HG02759 (cell line): ENCODE measurements at regions not wholly inside any gene's neighbourhood (a gene's known extent, or its start where the extent isn't known, plus 50 kb on each side); places are given as distances from the start of the nearest gene placed in this dataset.

Experiments
- ATAC-seq: cut with Tn5 transposase; IDR thresholded peaks from one replicate; pipeline ENCODE4 v1.9.1; 2021; ENCODE audit warnings: mild to moderate bottlenecking, moderate library complexity; ENCODE audit not compliant: unreplicated experiment

DNA sequence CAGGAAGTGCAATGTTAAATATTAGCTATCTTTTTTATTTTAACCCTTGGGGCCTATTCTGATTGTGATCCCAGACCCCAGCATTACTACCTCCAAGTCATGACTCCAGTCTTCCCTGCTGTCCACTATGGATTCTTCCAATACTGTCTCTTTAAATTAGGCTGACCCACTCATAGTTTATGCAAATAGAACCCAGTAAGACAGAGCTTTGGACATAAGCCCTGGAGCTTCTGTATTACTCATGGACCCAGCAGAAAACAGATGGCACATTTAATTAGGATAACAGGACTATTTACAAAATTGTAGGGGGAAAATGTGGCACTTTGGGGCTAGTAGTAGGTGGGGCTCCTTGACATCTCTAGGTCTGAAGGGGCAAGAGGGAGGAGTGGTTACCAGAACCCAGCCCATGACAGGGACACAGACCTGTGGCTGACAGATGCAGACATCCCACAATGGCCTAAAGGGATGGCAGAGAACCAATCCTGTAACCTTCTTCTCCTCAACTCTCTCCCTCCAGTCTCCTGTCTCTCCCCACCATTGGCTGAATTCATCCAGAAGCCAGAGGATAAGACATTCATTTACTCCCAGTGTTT lies 233.5 kb downstream of the OMA1 start:
- no peak for ATAC-seq

DNA sequence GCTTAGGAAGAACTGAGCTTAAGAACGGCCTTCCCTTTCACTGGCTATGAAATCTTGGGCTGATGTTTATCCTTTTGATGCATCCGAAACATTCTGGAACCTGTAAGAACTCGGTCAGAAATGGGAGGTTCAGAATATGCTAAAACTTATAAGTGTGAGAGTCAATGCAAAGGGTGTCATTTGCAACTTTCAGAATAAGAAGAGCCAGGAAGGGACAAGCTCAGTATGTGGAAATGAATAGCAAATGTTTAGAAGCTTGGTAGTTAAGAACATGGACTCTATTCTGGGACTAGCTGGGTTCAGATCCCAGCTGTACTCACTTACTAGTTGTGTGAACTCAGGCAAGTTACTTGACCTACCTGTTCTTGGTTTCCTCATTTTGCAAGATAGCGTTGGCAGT lies 234.1 kb downstream of the OMA1 start:
- ATAC-seq, result no peak

DNA sequence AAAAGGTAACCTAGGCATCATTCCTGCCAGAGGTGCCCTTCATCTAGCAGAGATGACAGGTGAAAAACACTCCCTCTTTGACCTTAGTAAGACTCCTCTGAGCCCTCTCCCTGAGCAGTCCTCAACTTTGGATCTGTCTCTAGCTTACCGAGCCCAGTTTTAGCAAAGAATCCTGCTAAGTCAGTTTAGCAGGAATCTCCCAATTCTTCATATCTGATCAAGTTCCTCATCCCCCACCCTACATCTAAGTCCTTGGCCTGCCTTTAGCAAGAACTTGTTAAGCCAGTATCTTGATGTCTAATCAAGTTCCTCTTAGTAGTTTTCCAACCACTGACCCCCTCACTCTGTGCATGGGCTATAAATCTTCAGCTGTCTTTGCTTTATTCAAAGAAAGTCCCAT lies 235.6 kb downstream of the OMA1 start:
- no peak for ATAC-seq

DNA sequence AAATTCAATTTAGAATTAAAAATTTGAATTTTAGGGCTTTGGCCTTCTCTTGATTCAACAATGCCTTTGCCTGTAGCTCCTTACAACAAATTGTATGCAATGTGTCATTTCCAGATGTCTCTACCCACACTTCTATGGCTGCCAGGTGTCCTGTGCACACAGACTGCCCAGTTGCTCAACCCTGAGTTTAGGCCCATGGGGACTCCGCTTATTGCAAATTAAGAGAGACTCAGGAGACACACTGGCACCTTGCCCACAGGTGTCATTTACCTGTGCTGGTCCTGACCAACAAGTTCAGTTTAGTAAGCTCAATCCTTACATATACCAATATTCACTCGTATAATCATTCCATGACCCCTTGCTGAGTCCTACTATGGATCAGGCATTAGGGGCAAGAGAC lies 236.1 kb downstream of the OMA1 start:
- ATAC-seq, result no peak

DNA sequence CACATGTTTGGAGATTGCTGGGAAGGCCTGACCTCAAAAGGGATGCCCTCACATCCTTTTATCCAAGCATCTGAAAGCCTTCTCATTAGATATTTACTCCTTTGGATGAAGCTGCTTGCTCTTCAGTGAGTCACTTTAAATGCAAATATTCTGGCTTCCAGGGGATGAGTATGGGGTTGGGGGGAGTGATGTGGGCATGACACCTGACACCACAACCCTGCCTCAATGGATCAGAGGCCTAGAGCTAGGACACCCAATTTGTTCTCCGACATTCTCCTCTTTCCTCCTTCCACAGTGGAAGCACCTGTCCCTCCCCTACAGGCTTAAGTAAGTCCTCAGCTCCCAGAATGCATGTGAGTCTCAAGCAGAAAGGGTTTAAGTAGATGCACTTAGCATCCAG lies 238.3 kb downstream of the OMA1 start:
- ATAC-seq, result no peak

DNA sequence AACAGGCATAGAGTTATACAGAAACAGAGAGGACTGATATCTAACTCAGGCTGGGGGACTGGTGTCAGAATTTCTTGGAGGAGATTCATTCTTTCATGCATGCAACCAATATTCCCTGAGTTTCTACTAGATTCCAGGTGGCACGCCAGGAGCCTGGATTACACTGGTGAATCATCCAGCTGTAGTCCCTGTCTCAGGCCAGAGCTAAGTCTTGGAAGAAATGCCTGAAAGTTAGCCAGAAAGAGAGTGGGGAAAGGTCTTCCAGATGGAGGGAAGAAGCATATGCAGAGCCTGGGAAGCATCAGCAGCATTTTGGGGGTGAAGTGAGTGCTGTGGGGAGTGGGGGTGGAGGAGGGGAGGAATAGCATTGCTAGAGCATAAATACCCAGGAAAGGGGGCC lies 239.1 kb downstream of the OMA1 start:
- no peak for ATAC-seq

DNA sequence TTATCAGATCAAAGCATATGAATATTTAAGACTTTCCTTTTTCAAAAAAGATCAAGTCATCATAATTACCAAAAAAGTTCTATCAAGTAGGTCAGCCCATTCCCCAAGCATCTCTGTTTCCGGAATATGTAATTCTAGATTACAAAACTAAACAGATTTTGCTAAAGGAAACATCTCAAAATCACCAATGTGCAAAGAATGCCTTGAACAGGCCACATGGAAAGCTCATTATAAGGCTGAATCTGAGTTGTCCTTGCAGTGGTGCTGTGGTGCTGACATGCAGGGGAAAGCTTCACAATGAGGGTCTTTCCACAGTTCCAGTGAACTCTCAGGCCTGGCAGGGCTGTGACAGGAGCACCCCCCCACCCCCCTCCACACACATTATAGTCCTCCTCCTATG lies 240.9 kb downstream of the OMA1 start:
- no peak for ATAC-seq

DNA sequence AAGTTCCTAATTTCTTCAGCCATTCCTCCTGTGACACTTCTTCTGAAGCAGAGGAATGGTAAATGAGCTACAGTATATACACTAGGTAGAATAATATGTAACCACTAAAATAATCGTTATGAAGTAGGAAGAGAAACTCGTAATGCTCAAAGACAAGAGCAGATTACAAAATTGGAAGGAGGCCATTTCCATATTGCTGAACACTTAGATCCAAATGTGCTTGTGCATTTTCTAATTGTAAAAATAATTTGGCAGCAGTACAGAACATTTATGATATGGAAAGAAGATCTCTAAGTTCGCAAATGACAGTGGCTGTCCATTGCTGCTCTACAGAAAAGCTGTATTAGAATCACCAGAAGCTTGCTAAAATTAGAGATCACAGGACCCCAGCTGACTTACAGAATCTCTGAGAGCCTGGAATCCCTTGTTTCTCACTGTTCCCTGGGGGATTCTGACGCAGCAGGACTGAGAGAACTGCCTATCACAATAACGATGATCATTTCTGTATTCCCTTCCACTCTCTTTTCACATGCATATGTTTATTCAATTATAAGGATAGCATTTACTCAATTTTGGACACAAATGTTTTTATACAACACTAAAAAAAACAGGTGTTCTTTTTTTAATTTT lies 242.1 kb downstream of the OMA1 start:
- no peak for ATAC-seq

DNA sequence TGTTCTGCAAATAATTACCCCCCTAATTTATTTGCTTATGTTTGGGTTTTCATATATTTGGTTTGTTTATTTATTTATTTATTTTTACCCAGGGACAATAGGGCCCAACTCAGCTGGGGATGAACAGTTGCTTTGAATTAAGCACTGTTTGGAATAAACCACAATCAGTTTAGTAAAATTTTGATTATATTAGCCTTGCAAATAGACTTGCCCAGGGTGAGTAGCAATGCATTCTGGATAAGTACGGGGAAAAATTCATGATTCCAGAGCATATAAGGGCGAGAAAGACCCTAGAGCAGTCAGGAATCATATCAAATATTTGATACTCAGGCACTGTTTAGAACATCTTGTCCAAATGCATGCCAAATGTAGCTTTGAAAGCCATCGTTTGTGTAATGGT lies 242.7 kb downstream of the OMA1 start:
- ATAC-seq, result no peak

DNA sequence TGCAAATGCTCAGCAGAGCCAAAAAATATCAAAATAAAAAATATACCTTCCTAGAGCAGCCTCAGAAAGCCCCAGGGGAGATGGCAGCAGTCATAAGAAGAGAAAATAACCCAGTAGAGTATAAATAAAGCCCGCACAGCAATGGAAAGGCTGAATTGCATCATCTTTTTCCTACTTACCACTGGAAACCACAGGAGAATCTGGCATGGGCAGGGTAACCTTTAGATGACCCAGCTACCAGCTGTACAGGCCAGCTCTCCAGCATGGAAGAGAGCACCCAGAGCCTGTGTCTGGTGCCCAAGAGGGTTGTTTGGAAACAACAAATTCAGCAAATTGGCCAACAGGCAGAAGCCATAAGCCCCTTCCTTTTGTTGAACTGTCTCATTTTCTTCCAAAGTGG lies 253.1 kb downstream of the OMA1 start:
- no peak for ATAC-seq

DNA sequence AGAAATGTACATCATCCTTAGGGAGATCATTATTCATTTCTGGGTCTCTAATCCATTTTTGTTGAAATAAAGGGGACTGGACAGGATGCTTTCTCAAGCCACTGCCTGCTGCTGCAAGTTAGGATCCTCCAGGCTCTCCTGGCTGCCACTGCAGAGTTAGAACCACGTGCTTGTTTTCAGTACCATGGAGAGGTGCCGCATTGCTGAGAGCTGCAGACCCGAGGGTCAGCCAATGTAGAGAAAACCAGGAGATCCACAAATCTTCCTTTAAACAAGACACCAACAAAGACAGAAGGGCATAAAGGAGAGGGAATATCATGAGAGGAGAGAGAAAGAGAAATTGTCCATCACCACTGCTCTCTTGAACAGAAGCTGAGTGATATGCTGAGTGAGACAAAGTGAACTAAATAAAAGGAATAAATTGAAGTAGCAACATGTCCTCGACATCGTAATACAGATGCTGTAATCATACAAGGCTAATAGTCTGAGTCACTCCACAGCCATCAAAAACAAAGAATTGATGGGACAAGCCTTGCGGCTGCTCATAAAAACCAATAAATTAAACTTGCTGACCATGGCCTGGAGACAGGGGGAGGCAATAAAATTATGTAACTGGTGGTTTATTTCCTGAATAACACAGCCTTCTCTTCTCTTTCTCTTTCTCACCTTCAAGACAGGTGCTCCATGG lies 255.7 kb downstream of the OMA1 start:
- ATAC-seq, result no peak

DNA sequence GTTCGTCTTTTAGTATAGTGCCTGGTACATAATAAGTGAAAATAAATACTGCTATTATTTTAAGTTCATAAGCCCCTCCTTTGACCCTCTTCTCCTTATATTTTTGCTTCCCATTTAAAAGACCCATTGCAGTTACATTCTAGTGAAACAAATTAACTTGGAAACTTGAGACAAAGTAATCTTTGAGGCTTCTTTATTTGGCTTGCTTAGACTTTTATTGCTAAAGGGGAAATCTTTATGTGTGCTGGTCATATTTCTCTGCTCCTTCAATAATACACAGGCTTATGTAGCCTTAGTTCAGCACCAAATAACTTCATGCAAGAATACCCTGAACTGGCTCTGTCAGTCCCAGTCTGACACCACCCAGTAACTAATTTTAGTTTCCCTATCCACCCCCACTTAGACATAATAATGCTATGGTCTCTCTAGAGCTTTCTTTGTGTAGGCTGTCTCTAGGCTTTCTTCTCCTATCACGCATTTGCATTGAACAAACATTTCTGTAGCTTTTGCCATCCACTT lies 257.8 kb downstream of the OMA1 start:
- ATAC-seq, result no peak

DNA sequence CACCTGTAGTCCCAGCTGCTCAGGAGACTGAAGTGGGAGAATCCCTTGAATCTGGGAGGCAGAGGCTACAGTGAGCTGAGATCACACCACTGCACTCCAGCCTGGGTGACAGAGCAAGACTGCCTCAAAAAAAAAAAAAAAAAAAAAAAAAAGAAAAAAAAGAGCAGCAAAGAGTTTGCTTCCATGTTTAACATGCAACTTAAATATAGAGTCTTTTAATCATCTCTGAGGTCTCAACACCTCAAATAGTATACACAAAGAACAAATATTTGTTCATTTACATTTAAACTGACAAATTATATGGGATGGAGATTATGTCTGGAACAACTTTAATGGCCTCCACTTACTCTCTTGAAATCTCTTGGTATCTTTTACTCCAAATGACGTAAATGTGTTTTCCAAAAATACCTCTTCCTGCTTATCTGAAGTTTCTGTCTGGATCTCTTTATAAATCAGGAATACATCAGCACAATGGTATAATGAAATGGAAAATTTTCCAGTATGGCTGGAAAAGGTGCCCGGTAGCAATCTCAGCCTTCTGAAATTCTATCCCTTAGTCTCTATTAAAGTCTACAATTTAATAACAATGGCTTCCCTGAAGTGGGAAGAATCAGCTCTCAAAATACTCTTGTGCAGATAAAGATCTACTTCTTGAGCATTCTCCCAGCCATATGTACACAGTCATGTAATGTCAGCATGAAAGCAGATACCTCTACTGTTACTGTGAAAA lies 258.5 kb downstream of the OMA1 start:
- ATAC-seq, result no peak

DNA sequence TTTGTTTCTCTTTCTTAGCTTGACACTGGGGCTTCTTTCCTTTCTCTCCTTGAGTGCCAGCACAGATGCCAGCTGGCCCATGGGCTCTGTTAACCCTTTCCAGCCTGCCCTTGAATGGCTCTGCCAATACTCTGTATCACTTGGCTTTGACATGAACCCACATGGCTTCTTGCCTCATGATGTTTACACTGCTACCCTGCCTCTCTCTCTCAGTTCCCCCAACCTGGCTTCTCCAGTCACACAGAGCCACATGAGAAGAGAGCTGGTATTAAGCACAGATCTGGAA lies 262.4 kb downstream of the OMA1 start:
- ATAC-seq, result no peak

DNA sequence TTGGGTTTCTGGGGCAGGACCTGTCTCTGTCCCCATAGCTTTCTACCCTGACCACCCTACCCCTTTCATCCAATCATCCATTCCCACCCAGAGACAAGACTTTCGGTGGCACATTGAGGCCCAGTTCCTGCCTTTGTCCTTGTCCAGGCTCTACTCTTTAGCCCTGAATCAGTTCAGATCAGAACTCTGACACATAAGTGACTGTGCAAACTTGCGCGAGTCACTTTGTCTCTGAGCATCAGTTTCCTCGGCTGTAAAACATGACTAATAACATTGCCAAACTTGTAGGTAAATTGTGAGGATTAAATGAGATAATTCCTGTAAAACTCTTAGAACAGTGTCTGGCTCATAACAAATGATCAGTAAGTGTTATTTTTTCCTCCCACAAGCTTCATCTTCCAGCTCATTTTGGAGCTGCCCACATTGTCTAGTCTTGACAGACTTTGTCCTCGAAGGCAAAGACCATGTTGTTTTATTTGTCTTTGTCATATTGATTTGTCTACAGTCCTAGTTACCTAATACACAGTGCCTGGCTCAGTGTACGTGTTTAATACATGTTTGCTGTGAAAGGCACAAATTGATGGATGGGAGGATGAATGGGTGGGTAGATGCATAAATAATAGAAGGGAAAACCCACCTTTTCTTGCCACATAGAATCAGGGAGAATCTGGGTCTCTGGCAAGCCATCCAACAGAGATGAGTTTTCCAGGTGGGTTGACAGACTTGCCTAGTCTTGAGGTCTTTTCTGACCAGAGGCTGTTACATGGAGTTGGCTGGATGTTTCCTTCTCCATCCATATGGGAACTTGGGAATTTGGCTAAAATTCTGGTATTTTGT lies 262.9 kb downstream of the OMA1 start:
- no peak for ATAC-seq

DNA sequence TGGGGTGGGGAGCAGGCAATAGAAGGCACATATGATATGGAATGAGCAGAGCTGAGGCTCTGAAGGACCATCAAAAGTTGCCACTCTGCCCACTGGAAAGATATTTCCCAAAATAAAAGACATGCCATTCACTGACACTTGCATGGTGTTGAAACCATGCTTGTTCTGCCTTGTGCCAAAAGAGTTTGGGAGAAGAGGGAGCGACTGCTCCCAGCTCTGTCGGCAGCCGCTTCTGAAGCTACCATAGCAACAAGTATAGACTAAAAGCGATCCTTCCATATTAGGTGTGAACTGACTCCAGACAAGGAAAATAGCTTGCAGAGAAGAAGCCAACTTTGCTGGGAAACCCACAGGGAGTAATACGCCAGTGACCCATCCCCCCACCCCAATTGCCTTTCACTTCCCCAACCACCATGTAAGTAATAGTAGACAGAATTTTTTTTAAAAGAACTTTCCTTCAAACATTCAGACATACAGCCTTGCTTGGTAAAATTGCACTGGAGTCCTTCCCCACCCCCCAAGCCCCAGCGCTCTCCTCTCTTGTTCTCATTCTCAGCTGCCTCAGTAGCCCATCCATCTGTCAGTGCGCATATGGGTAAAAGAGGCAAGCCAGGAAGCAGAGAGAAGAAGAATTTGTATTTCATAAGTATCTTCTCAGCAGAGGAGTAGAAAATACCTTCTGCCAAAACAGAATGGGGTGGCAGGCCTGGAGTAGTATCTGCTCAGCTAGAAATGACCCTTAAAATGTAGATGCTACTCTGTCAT lies 263.7 kb downstream of the OMA1 start:
- ATAC-seq, result no peak

DNA sequence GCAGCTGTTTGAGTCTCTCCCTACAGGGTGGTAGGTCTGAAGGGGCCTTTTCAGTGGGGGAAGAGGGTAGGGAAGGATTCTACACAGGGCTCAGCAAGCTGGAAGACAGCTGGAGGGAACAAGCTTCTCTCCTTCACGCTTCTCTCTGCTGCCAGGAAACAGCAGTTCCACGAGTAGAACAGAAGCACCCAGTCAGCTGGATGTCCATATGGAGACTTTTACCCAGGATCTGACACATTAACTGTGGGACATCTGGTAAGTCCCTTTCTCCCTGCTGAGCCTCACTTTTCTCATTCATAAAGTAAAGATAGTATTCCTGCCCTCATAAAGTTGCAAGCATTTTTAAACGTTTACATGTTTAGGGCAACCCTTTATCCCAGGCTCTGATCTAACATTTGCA lies 280.3 kb downstream of the OMA1 start:
- ATAC-seq, result no peak

DNA sequence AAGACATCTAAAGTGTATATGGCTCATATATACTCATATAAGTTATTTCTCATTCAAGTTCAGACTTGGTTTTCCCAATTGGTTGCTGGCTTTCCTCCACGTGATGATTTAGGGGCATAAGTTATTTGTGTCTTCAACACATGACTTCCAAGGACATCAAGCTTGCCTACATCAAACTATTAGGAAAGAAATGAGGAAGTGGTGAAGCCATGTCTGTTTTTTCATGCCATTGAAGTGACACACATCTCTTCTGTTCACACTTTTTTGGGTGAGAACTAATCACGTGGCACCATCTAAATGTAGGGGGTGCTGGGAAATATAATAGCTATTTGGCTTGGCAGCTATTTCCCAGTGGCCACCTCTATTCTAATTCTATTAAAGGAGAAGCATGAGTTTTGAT lies 282.1 kb downstream of the OMA1 start:
- ATAC-seq, result no peak

DNA sequence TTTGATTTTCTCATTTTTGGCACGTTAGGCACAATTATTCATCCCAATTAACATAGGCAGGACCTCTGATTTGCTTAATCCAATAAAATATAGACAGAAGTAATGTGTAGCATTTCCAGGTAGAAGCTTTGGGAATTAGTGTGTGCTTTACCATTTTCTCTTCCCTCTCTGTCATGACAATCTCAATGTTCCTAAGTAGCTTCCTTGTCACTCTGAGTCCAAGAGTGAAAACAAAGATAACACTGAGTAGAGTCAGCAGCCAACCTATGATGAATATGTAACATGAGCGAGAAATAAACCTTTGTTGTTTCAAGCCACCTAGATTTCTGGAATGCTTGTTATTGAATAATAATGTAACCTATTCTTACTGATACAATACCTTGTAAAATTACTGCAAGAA lies 283.8 kb downstream of the OMA1 start:
- ATAC-seq, result no peak

DNA sequence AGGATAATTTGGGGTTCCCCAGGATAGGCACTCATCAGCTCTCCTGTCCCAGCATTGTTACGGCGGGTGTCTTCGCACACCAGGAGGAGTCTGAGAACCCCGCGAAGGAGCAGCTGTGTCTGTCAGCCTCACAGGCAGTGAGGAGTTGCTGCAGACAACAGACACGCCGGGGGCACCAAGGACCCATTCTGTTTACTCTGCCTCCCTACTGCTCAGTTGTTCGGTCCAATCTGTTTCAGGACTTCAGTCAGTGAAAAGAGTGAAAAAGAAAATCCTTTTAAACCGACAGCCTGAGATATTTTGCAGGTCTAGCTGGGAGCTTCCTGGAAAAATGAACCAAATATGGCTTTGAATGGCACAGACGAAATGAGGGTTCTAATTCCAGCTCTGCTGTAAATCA lies 288.4 kb downstream of the OMA1 start:
- no peak for ATAC-seq
